K562 (cell line): ENCODE measurements at regions not wholly inside any gene's neighbourhood (a gene's known extent, or its start where the extent isn't known, plus 50 kb on each side); places are given as distances from the start of the nearest gene placed in this dataset.

Source experiments
- ATAC-seq: fragments of 200-7000 bp; cut with Tn5 transposase; 3 replicates; pipeline ENCODE4 v1.9.1; 2020; ENCODE audit warnings: moderate library complexity
- BruUV-seq: library from RNA; stranded (reverse); fragments of 400-500 nt; replicated peaks from 2 replicates; lab custom pipeline; 2021; lab: Mats Ljungman, UMichigan
- CTCF ChIA-PET: fragments of 300-600 bp; formaldehyde crosslinking; extraction: SDS; loops from one replicate; lab custom pipeline; 2021; ENCODE audit warnings: low intra/inter-chr PET ratio; lab: Yijun Ruan, JAX
- POLR2A ChIA-PET: fragments of 300-600, 350-650 bp; sonication (Branson Sonifier 250); formaldehyde crosslinking; extraction: SDS; loops from one replicate; lab custom pipeline; 2021; ENCODE audit warnings: antibody characterized with exemption, inconsistent platforms; lab: Yijun Ruan, JAX
- DNase-seq, 4 experiments: peaks; one replicate each; pipeline versions ENCODE4 v3.0.0 to v3.0.0-alpha.2; 2011 to 2018; ENCODE audit warnings: low spot score in 3 of 4, mixed read lengths in 3 of 4; ENCODE audit errors: extremely low read depth in 1 of 4
- FAIRE-seq: peaks from 2 replicates; lab custom pipeline; 2011; peaks lifted over from hg19 to GRCh38; lab: Jason Lieb, UNC
- H2AFZ ChIP-seq: 2 replicates; pipeline ENCODE4 v1.6.0; 2011; ENCODE audit warnings: low read depth, low read length, control low read depth, inconsistent platforms
- H3K27ac ChIP-seq: fragments of 200-600 bp; 3 replicates; pipeline ENCODE4 v1.8.0; 2011; ENCODE audit warnings: low read depth, mild to moderate bottlenecking, control low read depth, inconsistent platforms, low read length, moderate library complexity, mixed read lengths; ENCODE audit errors: extremely low read depth
- H3K27me3 ChIP-seq, 2 experiments: fragments of 300-600 bp in 1 of 2; 2 replicates in 1 of 2; 3 replicates in 1 of 2; pipeline versions ENCODE4 v1.6.0 to v1.8.0; 2011; ENCODE audit warnings: inconsistent platforms in 2 of 2, low read length in 2 of 2, mild to moderate bottlenecking in 1 of 2, mixed read lengths in 1 of 2, moderate library complexity in 1 of 2; ENCODE audit not compliant: control insufficient read depth in 2 of 2, insufficient read depth in 2 of 2
- H3K36me3 ChIP-seq: fragments of 300-600 bp; 3 replicates; pipeline ENCODE4 v1.8.0; 2011; ENCODE audit warnings: mild to moderate bottlenecking, low read length, inconsistent platforms; ENCODE audit not compliant: control insufficient read depth, insufficient read depth
- H3K4me1 ChIP-seq, 2 experiments: fragments of 200-600 bp in 1 of 2; replicated peaks in 1 of 2; 2 replicates in 1 of 2; 3 replicates in 1 of 2; pipeline versions ENCODE4 v1.5.1 to v1.8.0; 2011; ENCODE audit warnings: inconsistent platforms in 2 of 2, low read length in 2 of 2, mild to moderate bottlenecking in 1 of 2, mixed read lengths in 1 of 2, moderate library complexity in 1 of 2; ENCODE audit not compliant: control insufficient read depth in 2 of 2, insufficient read depth in 2 of 2
- H3K4me2 ChIP-seq: 2 replicates; pipeline ENCODE4 v1.6.1; 2011; ENCODE audit warnings: low read length, control low read depth, inconsistent platforms, mixed read lengths; ENCODE audit not compliant: insufficient read depth
- H3K4me3 ChIP-seq: fragments of 200-600 bp; sonication (generic), shearing (Covaris generic); 2 replicates; pipeline ENCODE4 v1.5.1; 2016; ENCODE audit warnings: control low read depth, inconsistent platforms
- H3K79me2 ChIP-seq: fragments of 200-600 bp; 3 replicates; pipeline ENCODE4 v1.8.0; 2011; ENCODE audit warnings: low read length, inconsistent platforms; ENCODE audit not compliant: control insufficient read depth, insufficient read depth
- H3K9ac ChIP-seq, 2 experiments: 2 replicates each; pipeline versions ENCODE4 v1.6.0 to v1.6.1; 2011; ENCODE audit warnings: low read depth in 2 of 2, low read length in 2 of 2, control low read depth in 1 of 2, inconsistent platforms in 1 of 2, mild to moderate bottlenecking in 1 of 2, mixed read lengths in 1 of 2; ENCODE audit not compliant: insufficient read depth in 1 of 2
- H3K9me1 ChIP-seq: one replicate; pipeline ENCODE4 v1.6.0; 2011; ENCODE audit warnings: inconsistent platforms, mild to moderate bottlenecking, low read length, moderate library complexity; ENCODE audit not compliant: control insufficient read depth, insufficient read depth
- H3K9me3 ChIP-seq: replicated peaks from 2 replicates; pipeline ENCODE4 v1.5.1; 2011; ENCODE audit warnings: low read depth, low read length, inconsistent platforms; ENCODE audit not compliant: control insufficient read depth, insufficient read depth
- H4K20me1 ChIP-seq: replicated peaks from 2 replicates; pipeline ENCODE4 v1.6.1; 2011; ENCODE audit warnings: low read length, inconsistent platforms, mixed read lengths; ENCODE audit not compliant: control insufficient read depth, insufficient read depth
- BRF1 ChIP-seq: IDR thresholded peaks from 3 replicates; pipeline ENCODE4 v1.6.1; 2011; ENCODE audit warnings: borderline replicate concordance, mild to moderate bottlenecking; ENCODE audit not compliant: insufficient read length; ENCODE audit errors: extremely low read depth
- COPS2 ChIP-seq: fragments of 450-650 bp; conservative IDR thresholded peaks from 2 replicates; pipeline ENCODE4 v1.6.1; 2016; ENCODE audit warnings: mild to moderate bottlenecking, moderate library complexity
- KDM5B ChIP-seq: fragments of 200-600 bp; sonication (generic); IDR thresholded peaks from 2 replicates; pipeline ENCODE4 v1.6.1; 2012; ENCODE audit warnings: low read depth, mild to moderate bottlenecking, moderate library complexity, low read length, control low read depth, inconsistent platforms; ENCODE audit not compliant: insufficient replicate concordance
- MAFF ChIP-seq: IDR thresholded peaks from 2 replicates; pipeline ENCODE4 v1.6.1; 2012; ENCODE audit warnings: low read length, improper control_type of control experiment
- NFE2L1 ChIP-seq: fragments of 450-650 bp; IDR thresholded peaks from 2 replicates; pipeline ENCODE4 v1.6.1; 2016; ENCODE audit warnings: missing genetic modification characterization, low read depth, mild to moderate bottlenecking, missing compliant biosample characterization, moderate library complexity, borderline replicate concordance
- RAD21 ChIP-seq, 2 experiments: fragments of 250-450 bp in 1 of 2; fragments of 450-650 bp in 1 of 2; sonication (Bioruptor Pico) in 1 of 2; formaldehyde crosslinking in 1 of 2; IDR thresholded peaks in 1 of 2; conservative IDR thresholded peaks in 1 of 2; 2 replicates each; pipeline versions ENCODE4 v1.4.0 to v1.8.0; 2020 to 2022; ENCODE audit warnings: mild to moderate bottlenecking in 2 of 2, moderate library complexity in 1 of 2
- RAD51 ChIP-seq: fragments of 450-650 bp; IDR thresholded peaks from 2 replicates; pipeline ENCODE4 v1.7.1; 2016; ENCODE audit warnings: low read depth, mild to moderate bottlenecking, borderline replicate concordance
- RNF2 ChIP-seq: sonication (generic); IDR thresholded peaks from 2 replicates; pipeline ENCODE4 v1.6.1; 2016
- SLC30A9 ChIP-seq: fragments of 250-450 bp; sonication (Bioruptor Pico); IDR thresholded peaks from 2 replicates; pipeline ENCODE4 v1.8.0; 2022; ENCODE audit warnings: mild to moderate bottlenecking, moderate library complexity
- U2AF2 ChIP-seq: fragments of 200-400 bp; formaldehyde crosslinking; optimal IDR thresholded peaks from 2 replicates; pipeline ENCODE3; 2017; ENCODE audit warnings: low read depth, mild to moderate bottlenecking, low read length
- ZBTB1 ChIP-seq: sonication (generic); formaldehyde crosslinking; IDR thresholded peaks from 2 replicates; pipeline ENCODE4 v1.8.1; 2023; ENCODE audit warnings: missing genetic modification reagents, low read depth, mild to moderate bottlenecking, borderline replicate concordance
- ZFX ChIP-seq: sonication (generic); formaldehyde crosslinking; IDR thresholded peaks from 2 replicates; pipeline ENCODE4 v1.8.0; 2022; ENCODE audit warnings: mild to moderate bottlenecking, missing genetic modification reagents, moderate library complexity
- ZNF583 ChIP-seq: fragments of 250-450 bp; sonication (Bioruptor Pico); IDR thresholded peaks from 2 replicates; pipeline ENCODE4 v1.4.0; 2020
- ZNF584 ChIP-seq: fragments of 200-800 bp; sonication (Bioruptor generic); IDR thresholded peaks from 2 replicates; pipeline ENCODE4 v1.6.1; 2016; ENCODE audit warnings: low read depth, mild to moderate bottlenecking, missing genetic modification characterization, missing compliant biosample characterization
- ZNF696 ChIP-seq: fragments of 250-450 bp; sonication (Bioruptor Pico); conservative IDR thresholded peaks from 2 replicates; pipeline ENCODE4 v1.4.0; 2020; ENCODE audit warnings: mild to moderate bottlenecking, moderate library complexity
- WGBS: fragments of 100-300 bp; shearing (Covaris generic); methylation state at CpG from one replicate; pipeline ENCODE4 v1.1.6; 2016; ENCODE audit warnings: low coverage, mixed read lengths; ENCODE audit not compliant: insufficient coverage; ENCODE audit errors: missing lambda C conversion rate; 5-methylcytosine and 5-hydroxymethylcytosine counted together
- in situ Hi-C: fragments of 300-500 bp; cut with MboI; formaldehyde crosslinking; loops from 4 replicates; pipeline ENCODE4 v1.15.0; 2018; ENCODE audit warnings: inconsistent platforms, mixed read lengths
- intact Hi-C: fragments of 100-400 bp; cut with micrococcal nuclease; formaldehyde crosslinking; loops from 2 replicates; pipeline ENCODE4 v1.14.2; 2022
- TF ChIP-seq, protein P1 (sequence below): fragments of 250-450 bp; sonication (Bioruptor Pico); IDR thresholded peaks from 2 replicates; pipeline ENCODE4 v1.9.0; 2021; ENCODE audit warnings: mild to moderate bottlenecking
- TF ChIP-seq, protein P2 (sequence below): fragments of 450-650 bp; IDR thresholded peaks from 2 replicates; pipeline ENCODE4 v1.7.1; 2018; ENCODE audit warnings: mild to moderate bottlenecking, low read depth; ENCODE audit not compliant: partially characterized antibody
- TF ChIP-seq, protein P3 (sequence below): fragments of 150-350 bp; conservative IDR thresholded peaks from 2 replicates; pipeline ENCODE4 v1.6.1; 2014; ENCODE audit warnings: low read length

- no peak overlapping the region for H3K4me3 ChIP-seq
- POLR2A ChIA-PET, result no interaction called here
- H3K9ac ChIP-seq, result no peak overlapping the region
- intact Hi-C loops, result no loop called here
- CTCF ChIA-PET, result no interaction called here
- no TSS peak for BruUV-seq
- in situ Hi-C loops, result no loop called here
- FAIRE-seq (no peak), ATAC-seq (no peak), DNase-seq (no peak)
- no peak overlapping the region for H2AFZ ChIP-seq
- no peaks in the 10 kb centered on the region for H4K20me1 ChIP-seq
- H3K27me3 ChIP-seq, result no peaks in the 10 kb centered on the region
- H3K9me1 ChIP-seq, result no peaks in the 10 kb centered on the region
- no peak overlapping the region for H3K4me2 ChIP-seq
- WGBS, result 5% methylated on average over 2 of the region's 2 CpGs
- H3K36me3 ChIP-seq, result no peaks in the 10 kb centered on the region
- H3K9me3 ChIP-seq, result no peaks in the 10 kb centered on the region
- no peaks in the 10 kb centered on the region for H3K4me1 ChIP-seq
- no peaks in the 10 kb centered on the region for H3K79me2 ChIP-seq
- H3K27ac ChIP-seq, result no peak overlapping the region
- TF ChIP-seq U2AF2, result no peak
- TF ChIP-seq, protein P1, sequence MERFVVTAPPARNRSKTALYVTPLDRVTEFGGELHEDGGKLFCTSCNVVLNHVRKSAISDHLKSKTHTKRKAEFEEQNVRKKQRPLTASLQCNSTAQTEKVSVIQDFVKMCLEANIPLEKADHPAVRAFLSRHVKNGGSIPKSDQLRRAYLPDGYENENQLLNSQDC (CRISPR knock-in tag), result no peak
- no peak for TF ChIP-seq KDM5B
- no peak for TF ChIP-seq ZNF584
- no peak for TF ChIP-seq ZNF583 (CRISPR knock-in tag)
- TF ChIP-seq RAD51, result no peak
- TF ChIP-seq, protein P2, sequence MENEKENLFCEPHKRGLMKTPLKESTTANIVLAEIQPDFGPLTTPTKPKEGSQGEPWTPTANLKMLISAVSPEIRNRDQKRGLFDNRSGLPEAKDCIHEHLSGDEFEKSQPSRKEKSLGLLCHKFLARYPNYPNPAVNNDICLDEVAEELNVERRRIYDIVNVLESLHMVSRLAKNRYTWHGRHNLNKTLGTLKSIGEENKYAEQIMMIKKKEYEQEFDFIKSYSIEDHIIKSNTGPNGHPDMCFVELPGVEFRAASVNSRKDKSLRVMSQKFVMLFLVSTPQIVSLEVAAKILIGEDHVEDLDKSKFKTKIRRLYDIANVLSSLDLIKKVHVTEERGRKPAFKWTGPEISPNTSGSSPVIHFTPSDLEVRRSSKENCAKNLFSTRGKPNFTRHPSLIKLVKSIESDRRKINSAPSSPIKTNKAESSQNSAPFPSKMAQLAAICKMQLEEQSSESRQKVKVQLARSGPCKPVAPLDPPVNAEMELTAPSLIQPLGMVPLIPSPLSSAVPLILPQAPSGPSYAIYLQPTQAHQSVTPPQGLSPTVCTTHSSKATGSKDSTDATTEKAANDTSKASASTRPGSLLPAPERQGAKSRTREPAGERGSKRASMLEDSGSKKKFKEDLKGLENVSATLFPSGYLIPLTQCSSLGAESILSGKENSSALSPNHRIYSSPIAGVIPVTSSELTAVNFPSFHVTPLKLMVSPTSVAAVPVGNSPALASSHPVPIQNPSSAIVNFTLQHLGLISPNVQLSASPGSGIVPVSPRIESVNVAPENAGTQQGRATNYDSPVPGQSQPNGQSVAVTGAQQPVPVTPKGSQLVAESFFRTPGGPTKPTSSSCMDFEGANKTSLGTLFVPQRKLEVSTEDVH, result no peak
- no peak for TF ChIP-seq MAFF
- no peak for TF ChIP-seq ZNF696 (CRISPR knock-in tag)
- no peak for TF ChIP-seq ZFX (CRISPR knock-in tag)
- TF ChIP-seq RNF2, result no peak
- TF ChIP-seq, protein P3, sequence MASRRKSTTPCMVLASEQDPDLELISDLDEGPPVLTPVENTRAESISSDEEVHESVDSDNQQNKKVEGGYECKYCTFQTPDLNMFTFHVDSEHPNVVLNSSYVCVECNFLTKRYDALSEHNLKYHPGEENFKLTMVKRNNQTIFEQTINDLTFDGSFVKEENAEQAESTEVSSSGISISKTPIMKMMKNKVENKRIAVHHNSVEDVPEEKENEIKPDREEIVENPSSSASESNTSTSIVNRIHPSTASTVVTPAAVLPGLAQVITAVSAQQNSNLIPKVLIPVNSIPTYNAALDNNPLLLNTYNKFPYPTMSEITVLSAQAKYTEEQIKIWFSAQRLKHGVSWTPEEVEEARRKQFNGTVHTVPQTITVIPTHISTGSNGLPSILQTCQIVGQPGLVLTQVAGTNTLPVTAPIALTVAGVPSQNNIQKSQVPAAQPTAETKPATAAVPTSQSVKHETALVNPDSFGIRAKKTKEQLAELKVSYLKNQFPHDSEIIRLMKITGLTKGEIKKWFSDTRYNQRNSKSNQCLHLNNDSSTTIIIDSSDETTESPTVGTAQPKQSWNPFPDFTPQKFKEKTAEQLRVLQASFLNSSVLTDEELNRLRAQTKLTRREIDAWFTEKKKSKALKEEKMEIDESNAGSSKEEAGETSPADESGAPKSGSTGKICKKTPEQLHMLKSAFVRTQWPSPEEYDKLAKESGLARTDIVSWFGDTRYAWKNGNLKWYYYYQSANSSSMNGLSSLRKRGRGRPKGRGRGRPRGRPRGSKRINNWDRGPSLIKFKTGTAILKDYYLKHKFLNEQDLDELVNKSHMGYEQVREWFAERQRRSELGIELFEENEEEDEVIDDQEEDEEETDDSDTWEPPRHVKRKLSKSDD, result no peak
- TF ChIP-seq ZBTB1 (CRISPR knock-in tag), result no peak
- TF ChIP-seq RAD21 (CRISPR knock-in tag; conservative IDR thresholded peaks at IDR 0.05 in 1 of 2, IDR thresholded peaks at IDR 0.05 in 1 of 2), result no peak
- no peak for TF ChIP-seq NFE2L1 (tag)
- no peak for TF ChIP-seq COPS2
- TF ChIP-seq BRF1, result no peak
- TF ChIP-seq SLC30A9 (CRISPR knock-in tag), result no peak
These were observed 125.7 kb upstream of the NBEA start for GRCh38 chr13:34816245-34816884.
